Effector memory CD4-positive, alpha-beta T cell (primary cell): ENCODE measurements at regions not wholly inside any gene's neighbourhood (a gene's known extent, or its start where the extent isn't known, plus 50 kb on each side); places are given as distances from the start of the nearest gene placed in this dataset.

Source experiments
- DNase-seq, 3 donors: peaks; one replicate each; pipeline ENCODE4 v3.0.0-alpha.2; 2020
- H3K27ac ChIP-seq: 2 replicates; pipeline ENCODE4 v1.7.0; 2013; ENCODE audit warnings: mild to moderate bottlenecking, low read length, moderate library complexity; ENCODE audit not compliant: insufficient read depth, poor library complexity, severe bottlenecking
- H3K27me3 ChIP-seq: replicated peaks from 2 replicates; pipeline ENCODE4 v1.7.0; 2013; ENCODE audit warnings: mild to moderate bottlenecking, low read length; ENCODE audit not compliant: insufficient read depth, control insufficient read depth, poor library complexity, severe bottlenecking
- H3K36me3 ChIP-seq: 2 replicates; pipeline ENCODE4 v1.7.0; 2013; ENCODE audit warnings: mild to moderate bottlenecking, low read length, moderate library complexity; ENCODE audit not compliant: control insufficient read depth, insufficient read depth
- H3K4me1 ChIP-seq: 2 replicates; pipeline ENCODE4 v1.7.0; 2013; ENCODE audit warnings: low read length, mild to moderate bottlenecking; ENCODE audit not compliant: control insufficient read depth, insufficient read depth, poor library complexity, severe bottlenecking
- H3K4me3 ChIP-seq: 2 replicates; pipeline ENCODE4 v1.7.0; 2013; ENCODE audit warnings: low read length, low read depth, mild to moderate bottlenecking; ENCODE audit not compliant: insufficient read depth, poor library complexity, severe bottlenecking
- H3K9me3 ChIP-seq: 2 replicates; pipeline ENCODE4 v1.7.0; 2013; ENCODE audit warnings: mild to moderate bottlenecking, low read length, moderate library complexity; ENCODE audit not compliant: control insufficient read depth

DNA sequence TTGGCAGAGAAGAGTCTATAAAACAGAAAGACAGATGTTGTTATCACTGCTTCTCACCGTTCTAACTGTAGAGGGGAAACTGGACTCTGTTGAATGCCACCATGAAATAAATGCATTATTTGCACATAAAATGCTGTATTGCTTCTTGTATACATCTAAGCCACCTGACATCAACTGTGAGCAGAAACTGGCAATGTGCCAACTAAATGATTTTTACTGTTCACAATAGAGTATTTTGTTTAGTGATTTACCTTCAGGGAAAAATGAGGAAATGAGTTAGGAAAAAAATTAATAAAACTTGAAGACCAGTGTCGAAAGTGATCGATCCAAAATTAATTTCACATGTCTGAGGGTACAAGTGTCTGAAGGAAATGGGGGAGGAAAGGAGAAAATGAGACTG, 65.9 kb upstream of the TNIP3 start:
- Histone ChIP-seq H3K9me3 (no peaks in the 10 kb centered on the region), H3K36me3 (no peaks in the 10 kb centered on the region), H3K27ac (no peak overlapping the region), H3K4me3 (no peak overlapping the region), H3K27me3 (no peaks in the 10 kb centered on the region), H3K4me1 (no peaks in the 10 kb centered on the region)
- no peak for DNase-seq

DNA sequence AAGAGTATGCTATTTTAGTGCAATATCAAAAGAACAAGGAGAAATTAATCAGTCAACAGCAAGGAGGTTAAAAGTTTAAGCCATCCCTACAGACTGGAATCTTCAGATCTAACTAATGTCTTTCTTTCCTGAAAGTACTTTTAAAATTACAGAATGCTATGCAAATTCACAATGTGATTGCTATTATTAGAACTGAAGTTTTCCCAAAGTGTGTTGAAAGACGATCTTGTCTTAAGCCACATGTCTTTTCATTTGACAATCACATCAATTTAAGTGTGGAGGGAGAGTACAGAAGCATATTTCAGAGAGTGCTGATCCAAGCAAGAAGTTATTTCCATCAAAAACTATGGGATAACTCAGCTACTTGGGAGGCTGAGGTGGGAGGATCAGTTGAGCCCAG, 64.7 kb upstream of the TNIP3 start:
- Histone ChIP-seq H3K36me3 (no peaks in the 10 kb centered on the region), H3K9me3 (no peaks in the 10 kb centered on the region), H3K27me3 (no peaks in the 10 kb centered on the region), H3K4me1 (no peaks in the 10 kb centered on the region), H3K27ac (no peak overlapping the region), H3K4me3 (no peak overlapping the region)
- no peak for DNase-seq

DNA sequence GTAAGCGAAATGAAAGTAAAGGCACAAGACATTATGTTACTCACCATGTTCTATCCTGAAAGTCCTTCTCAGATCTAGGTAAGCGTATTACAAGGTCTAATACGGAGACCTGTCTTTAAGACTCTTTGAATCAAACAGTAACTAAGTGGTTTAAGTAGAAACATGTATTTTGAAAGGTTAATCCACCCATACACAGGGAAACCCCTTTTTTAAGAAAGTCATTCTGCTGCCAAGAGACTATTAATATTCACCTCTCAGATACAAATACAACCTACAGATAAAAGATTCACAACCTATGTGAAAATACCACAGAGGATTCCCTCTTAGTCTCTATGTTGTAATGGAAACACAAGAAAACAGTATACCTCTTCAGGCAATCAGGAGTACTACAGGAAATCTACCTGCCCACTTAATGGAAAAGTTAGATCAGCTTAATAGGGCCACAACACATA, 63.2 kb upstream of the TNIP3 start:
- Histone ChIP-seq H3K27ac (no peak overlapping the region), H3K27me3 (no peaks in the 10 kb centered on the region), H3K9me3 (no peaks in the 10 kb centered on the region), H3K4me3 (peak overlapping the region; percentile 18), H3K36me3 (no peaks in the 10 kb centered on the region), H3K4me1 (no peaks in the 10 kb centered on the region)
- DNase-seq, result no peak

DNA sequence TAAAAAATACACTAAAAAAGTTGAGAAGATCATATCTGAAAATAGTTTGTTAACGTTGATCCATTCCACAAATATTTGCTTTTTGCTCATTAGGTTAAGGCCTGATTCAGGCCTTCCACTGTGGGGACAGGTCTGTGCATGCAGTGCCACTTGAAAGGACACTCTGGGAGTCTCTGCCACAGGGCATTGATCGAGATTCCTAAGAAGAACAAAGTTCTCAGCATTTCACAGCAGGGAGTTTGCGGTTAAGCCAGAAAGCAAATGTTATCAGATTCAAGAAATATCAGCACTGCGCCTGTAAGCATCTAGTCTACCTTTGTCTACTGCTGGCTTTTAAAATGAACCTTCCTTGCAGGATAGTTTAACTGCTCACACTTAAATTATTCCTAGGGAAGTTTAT, 62.2 kb upstream of the TNIP3 start:
- DNase-seq, result no peak
- Histone ChIP-seq H3K4me3 (no peak overlapping the region), H3K27me3 (no peaks in the 10 kb centered on the region), H3K36me3 (no peaks in the 10 kb centered on the region), H3K4me1 (no peaks in the 10 kb centered on the region), H3K27ac (no peak overlapping the region), H3K9me3 (no peaks in the 10 kb centered on the region)

DNA sequence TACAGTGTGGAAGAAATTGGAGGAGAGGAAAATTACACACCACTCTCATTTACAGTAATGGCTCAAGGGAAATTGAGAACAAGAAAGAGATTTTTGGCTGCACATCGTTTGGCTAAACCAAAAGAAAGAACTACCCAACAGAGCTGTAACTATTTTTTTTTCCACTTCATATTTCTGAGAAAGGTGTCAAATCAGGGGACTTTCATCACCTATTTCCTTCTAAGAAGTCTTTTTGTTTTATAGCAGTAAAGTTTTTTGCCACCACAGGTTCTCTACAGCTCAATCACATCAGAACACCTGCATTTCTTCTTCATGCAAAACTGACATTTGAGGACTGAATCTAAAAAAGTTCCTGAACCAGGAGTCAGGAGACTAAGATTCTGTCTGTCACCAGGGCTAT, 57.5 kb upstream of the TNIP3 start:
- Histone ChIP-seq H3K36me3 (no peaks in the 10 kb centered on the region), H3K4me3 (no peak overlapping the region), H3K9me3 (no peaks in the 10 kb centered on the region), H3K27me3 (no peaks in the 10 kb centered on the region), H3K27ac (no peak overlapping the region), H3K4me1 (no peaks in the 10 kb centered on the region)
- DNase-seq, result no peak

DNA sequence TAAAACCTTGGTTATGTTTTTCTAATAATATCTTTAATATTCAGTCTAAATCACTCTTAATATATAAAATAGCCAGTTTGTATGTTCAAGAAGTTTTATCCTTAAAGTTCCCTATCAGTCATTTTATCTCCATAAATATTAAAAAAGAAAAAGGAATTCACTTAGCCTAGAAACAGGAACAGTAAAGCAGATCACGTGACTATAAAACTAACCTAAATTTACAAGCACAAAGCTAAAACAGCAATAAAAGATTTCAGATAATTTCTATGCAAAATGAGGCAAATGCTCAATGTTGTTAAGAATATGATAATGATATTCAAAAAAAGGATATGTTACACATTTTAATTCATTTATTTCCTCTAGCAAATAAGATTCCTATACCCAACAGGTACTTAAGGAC, 57.1 kb upstream of the TNIP3 start:
- no peaks in the 10 kb centered on the region for H3K9me3 ChIP-seq
- H3K4me3 ChIP-seq, result no peak overlapping the region
- DNase-seq, result no peak
- no peaks in the 10 kb centered on the region for H3K27me3 ChIP-seq
- H3K27ac ChIP-seq, result no peak overlapping the region
- H3K4me1 ChIP-seq, result no peaks in the 10 kb centered on the region
- H3K36me3 ChIP-seq, result no peaks in the 10 kb centered on the region

DNA sequence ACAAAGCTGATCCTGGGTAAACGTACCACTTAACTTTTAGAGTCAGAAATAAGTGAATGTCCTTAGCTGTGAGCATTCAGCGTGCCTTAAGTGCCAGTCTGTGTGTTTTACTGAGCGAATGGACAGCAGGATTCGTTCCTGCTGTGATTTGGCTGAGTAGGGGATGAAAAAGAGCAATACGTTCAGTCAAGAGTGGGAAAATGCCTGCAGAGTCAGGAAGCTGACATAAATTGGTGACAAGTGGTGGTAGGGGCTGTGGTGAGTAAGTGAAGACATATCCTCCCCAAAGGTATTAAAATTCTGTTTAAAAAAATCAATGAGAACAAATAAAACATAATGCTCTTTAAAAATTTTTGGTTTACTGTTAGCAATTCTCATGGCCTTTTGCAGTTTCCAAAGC, 56.6 kb upstream of the TNIP3 start:
- no peaks in the 10 kb centered on the region for H3K27me3 ChIP-seq
- H3K9me3 ChIP-seq, result no peaks in the 10 kb centered on the region
- H3K27ac ChIP-seq, result no peak overlapping the region
- H3K36me3 ChIP-seq, result no peaks in the 10 kb centered on the region
- no peaks in the 10 kb centered on the region for H3K4me1 ChIP-seq
- no peak overlapping the region for H3K4me3 ChIP-seq
- DNase-seq, result no peak

DNA sequence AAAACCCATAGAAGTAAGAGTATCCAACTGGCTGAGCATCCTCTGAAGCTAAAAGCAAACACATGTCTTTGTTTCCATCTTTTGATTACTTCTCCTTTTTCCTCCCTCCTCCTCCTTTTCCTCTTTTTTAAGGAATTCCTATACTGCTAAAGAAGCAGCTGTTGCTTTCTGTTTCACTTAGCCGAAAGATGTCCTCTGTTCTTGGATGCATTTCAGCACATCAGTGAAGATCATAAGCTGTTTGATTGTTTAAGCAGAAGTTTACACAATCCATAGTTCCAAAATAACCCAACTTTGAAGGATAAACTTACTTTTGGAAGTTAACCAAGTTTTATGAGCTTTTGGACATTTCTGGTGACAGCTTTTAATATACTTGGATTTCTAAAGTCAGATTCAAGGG, 55.1 kb upstream of the TNIP3 start:
- no peak overlapping the region for H3K27ac ChIP-seq

DNA sequence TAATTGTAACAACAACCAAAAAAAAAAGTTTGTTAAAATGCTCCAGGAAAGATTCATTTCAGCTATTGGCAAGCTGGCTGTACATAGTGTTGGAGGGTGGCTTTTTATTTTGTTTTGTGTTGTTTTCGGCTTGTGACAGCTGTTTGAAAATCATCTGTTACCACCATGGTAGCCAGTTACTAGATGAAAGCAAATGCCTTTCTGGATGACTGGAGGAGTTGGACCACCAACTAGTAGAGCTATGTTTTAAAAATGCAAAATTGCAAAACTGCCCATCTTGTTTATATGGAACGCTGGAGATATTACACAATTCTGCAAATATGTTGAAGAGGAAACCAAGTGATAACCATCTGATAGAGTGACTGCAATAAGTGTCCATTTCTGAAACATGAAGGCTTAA, 53.2 kb upstream of the TNIP3 start:
- H3K4me3 ChIP-seq, result no peak overlapping the region
- DNase-seq, result no peak
- H3K27ac ChIP-seq, result no peak overlapping the region
- H3K27me3 ChIP-seq, result no peaks in the 10 kb centered on the region
- no peaks in the 10 kb centered on the region for H3K4me1 ChIP-seq
- no peaks in the 10 kb centered on the region for H3K36me3 ChIP-seq
- H3K9me3 ChIP-seq, result no peaks in the 10 kb centered on the region

More for the DNA sequence above, 55.1 kb upstream of the TNIP3 start:
- DNase-seq, result no peak
- Histone ChIP-seq H3K4me1 (no peaks in the 10 kb centered on the region), H3K9me3 (no peaks in the 10 kb centered on the region), H3K36me3 (no peaks in the 10 kb centered on the region), H3K4me3 (no peak overlapping the region), H3K27me3 (no peaks in the 10 kb centered on the region)

DNA sequence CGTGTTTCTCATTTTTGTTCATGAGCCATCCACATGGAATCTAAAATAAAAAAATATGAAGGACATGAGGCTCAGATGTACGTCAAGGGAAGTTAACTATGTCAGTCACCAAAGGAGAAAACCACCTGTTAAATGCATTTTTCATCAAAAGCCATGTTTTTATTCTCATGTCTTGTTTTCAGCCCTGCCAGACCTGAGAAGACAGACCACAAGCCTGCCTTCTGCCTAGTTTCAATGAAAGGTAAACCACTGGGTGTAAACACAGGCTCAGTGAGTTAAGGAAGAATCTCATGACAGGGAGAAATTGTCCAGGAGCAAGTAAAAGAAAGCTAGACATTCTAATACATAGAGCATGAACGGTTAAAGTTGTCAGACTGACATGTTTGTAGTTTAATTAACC, 52.3 kb upstream of the TNIP3 start:
- Histone ChIP-seq H3K4me1 (no peaks in the 10 kb centered on the region), H3K4me3 (no peak overlapping the region), H3K36me3 (no peaks in the 10 kb centered on the region), H3K27ac (no peak overlapping the region), H3K9me3 (no peaks in the 10 kb centered on the region), H3K27me3 (no peaks in the 10 kb centered on the region)
- DNase-seq, result no peak

DNA sequence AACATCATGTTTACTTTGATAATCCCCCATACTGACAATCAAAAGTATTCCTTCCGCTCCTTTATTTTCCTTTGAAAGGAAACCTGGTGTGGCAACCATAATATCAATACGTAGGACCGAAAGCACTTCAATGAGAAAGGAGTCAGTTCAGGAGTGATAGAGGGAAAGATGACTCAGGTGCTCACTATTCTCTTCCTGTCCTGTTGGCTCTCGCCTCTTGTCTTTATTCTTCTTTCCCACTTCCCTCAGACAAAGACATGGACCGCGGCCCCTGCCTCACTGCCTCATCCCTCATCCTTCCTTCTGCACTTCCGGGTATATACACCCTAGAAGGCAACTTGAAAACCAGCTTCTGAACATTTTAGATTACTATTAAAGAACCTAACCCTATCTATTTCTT, 49.8 kb upstream of the TNIP3 start:
- H3K4me1 ChIP-seq, result no peaks in the 10 kb centered on the region
- H3K27me3 ChIP-seq, result no peaks in the 10 kb centered on the region
- no peaks in the 10 kb centered on the region for H3K36me3 ChIP-seq
- DNase-seq, result no peak
- no peak overlapping the region for H3K27ac ChIP-seq
- H3K4me3 ChIP-seq, result no peak overlapping the region
- no peaks in the 10 kb centered on the region for H3K9me3 ChIP-seq
